Left colon (tissue), 2 donors: ENCODE measurements at regions not wholly inside any gene's neighbourhood (a gene's known extent, or its start where the extent isn't known, plus 50 kb on each side); places are given as distances from the start of the nearest gene placed in this dataset.
A peak's percentile ranks its signal among the peaks of the same experiment; 100 is the strongest.
"Not testable (repeated sequence)": the region's sequence is repeated elsewhere in the genome, so short reads cannot be mapped to it uniquely, and the experiment has no call there.

Experiments
- ATAC-seq: fragments of 200-7000 bp; cut with Tn5 transposase; one replicate; pipeline ENCODE4 v1.9.1; 2020; ENCODE audit warnings: mild to moderate bottlenecking, moderate library complexity
- DNase-seq, 2 donors: peaks; one replicate each; pipeline ENCODE4 v3.0.0-alpha.2; 2020
- intact Hi-C, 2 donors: fragments of 100-400 bp; cut with DNase I in 1 of 2; cut with micrococcal nuclease in 1 of 2; formaldehyde crosslinking; loops; one replicate each; pipeline versions ENCODE4 v1.11.2 to v1.14.0; 2022; cut with DNase I, micrococcal nuclease
- donor health status: DM: no; HTN: no; CAD: no.
- donor health status: DM: yes; HTN: yes; CAD: no.

DNA sequence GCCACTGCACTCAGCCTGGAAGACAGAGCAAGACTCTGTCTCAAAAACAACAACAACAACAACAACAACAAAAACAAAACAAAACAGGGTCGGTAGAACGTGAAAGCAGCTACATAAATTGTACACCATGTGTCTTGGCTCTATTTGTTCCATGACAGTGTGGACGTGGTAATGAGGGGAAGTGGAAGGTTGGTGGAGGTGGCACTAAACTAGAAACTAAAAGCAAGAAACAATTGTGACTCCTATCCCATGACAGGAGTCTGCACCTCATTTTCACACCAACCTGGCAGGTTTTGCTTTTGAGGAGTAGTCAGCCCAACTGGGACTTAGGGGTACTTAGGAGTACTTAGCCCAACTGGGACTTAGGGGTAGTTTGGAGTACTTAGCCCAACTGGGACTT is 62.5 kb upstream of the MRPS9 start:
- intact Hi-C loops = no loop called here
- DNase-seq = no peak
- no peak for ATAC-seq

DNA sequence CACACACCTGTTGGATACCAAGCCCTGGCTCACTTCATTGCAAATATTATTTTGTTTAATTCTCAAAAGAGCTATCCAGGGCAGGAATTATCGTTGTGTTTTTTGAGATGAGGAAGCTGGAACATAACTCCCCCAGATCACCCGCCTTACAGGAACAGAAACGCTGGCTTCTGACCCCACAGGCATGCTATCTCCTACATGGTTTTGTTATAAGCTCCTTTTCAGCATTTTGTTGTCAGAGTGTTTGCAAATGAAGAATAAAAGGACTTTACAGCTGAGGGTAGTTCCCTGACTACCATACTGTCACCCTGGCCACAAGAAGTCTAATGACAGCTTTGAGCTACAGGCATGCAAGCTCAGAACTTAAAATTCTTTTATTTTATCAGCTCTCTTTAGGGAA is 62.0 kb upstream of the MRPS9 start:
- intact Hi-C loops = no loop called here
- DNase-seq (no peak), ATAC-seq (no peak)

GRCh38 chr2:104976603-104977120 is 61.2 kb upstream of the MRPS9 start:
- ATAC-seq (no peak), DNase-seq (peak in 1 of 2 donors; percentile 12)
- intact Hi-C loops = no loop called here

GRCh38 chr2:104977958-104978357 is 59.9 kb upstream of the MRPS9 start:
- no peak for ATAC-seq
- DNase-seq = no peak
- intact Hi-C loops = no loop called here

GRCh38 chr2:104979786-104980185 is 58.1 kb upstream of the MRPS9 start:
- DNase-seq, intact Hi-C loops, ATAC-seq: not testable (repeated sequence)

DNA sequence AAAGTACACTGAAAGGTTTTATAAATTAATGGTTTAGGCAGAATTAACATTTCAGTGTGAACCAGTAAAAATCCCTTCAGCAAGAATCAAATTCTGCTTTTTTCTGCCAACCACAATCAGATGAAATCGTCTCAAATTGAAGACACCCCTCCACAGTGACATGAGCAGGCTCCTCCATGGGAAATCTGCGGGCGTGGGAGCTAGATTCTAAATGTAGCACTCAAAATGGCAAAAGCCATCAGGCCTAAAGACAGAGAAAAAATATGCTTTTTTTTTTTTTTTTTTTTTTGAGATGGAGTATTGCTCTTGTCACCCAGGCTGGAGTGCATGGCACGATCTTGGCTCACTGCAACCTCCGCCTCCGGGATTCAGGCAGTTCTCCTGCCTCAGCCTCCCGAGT is 55.8 kb upstream of the MRPS9 start:
- no peak for DNase-seq
- intact Hi-C loops = no loop called here
- ATAC-seq = no peak
